A673 (cell line): ENCODE measurements at regions not wholly inside any gene's neighbourhood (a gene's known extent, or its start where the extent isn't known, plus 50 kb on each side); places are given as distances from the start of the nearest gene placed in this dataset.

Experiments used
- BruUV-seq: library from RNA; stranded (reverse); fragments of 400-500 nt; replicated peaks from 2 replicates; lab custom pipeline; 2021; lab: Mats Ljungman, UMichigan
- CTCF ChIA-PET: fragments of 300-600 bp; sonication (Branson Sonifier 250); formaldehyde crosslinking; loops from one replicate; lab custom pipeline; 2022; ENCODE audit warnings: antibody characterized with exemption; lab: Charles Lee
- POLR2A ChIA-PET: fragments of 300-600 bp; sonication (Branson Sonifier 250); formaldehyde crosslinking; loops from one replicate; lab custom pipeline; 2022; ENCODE audit warnings: antibody characterized with exemption; ENCODE audit not compliant: low non-redundant PET; lab: Charles Lee
- DNase-seq: peaks from one replicate; pipeline ENCODE4 v3.0.0-alpha.2; 2015; ENCODE audit warnings: low spot score
- H3K27ac ChIP-seq: fragments of 200-600 bp; sonication (generic); 2 replicates; pipeline ENCODE4 v1.5.1; 2016; ENCODE audit warnings: mixed run types, low read depth, mild to moderate bottlenecking, mixed read lengths, antibody characterized with exemption, low read length; ENCODE audit not compliant: poor library complexity, severe bottlenecking
- H3K27me3 ChIP-seq: fragments of 200-600 bp; sonication (generic); replicated peaks from 2 replicates; pipeline ENCODE4 v1.6.1; 2017; ENCODE audit warnings: mixed run types, low read depth, mild to moderate bottlenecking, mixed read lengths, antibody characterized with exemption, low read length; ENCODE audit not compliant: insufficient read depth, poor library complexity
- H3K36me3 ChIP-seq: fragments of 200-600 bp; sonication (generic); 2 replicates; pipeline ENCODE4 v1.6.1; 2016; ENCODE audit warnings: mixed run types, mild to moderate bottlenecking, mixed read lengths, antibody characterized with exemption, low read length; ENCODE audit not compliant: insufficient read depth, poor library complexity, severe bottlenecking
- H3K4me1 ChIP-seq: fragments of 200-600 bp; sonication (generic); 2 replicates; pipeline ENCODE4 v1.6.1; 2017; ENCODE audit warnings: mixed run types, mild to moderate bottlenecking, mixed read lengths, antibody characterized with exemption, low read length; ENCODE audit not compliant: insufficient read depth, poor library complexity, severe bottlenecking
- H3K4me3 ChIP-seq: fragments of 200-600 bp; sonication (generic); 2 replicates; pipeline ENCODE4 v1.5.1; 2016; ENCODE audit warnings: low read depth, mixed run types, mild to moderate bottlenecking, mixed read lengths, low read length; ENCODE audit not compliant: poor library complexity, severe bottlenecking
- H3K9me3 ChIP-seq: fragments of 200-600 bp; sonication (generic); 2 replicates; pipeline ENCODE4 v1.6.1; 2016; ENCODE audit warnings: mixed run types, low read depth, mild to moderate bottlenecking, mixed read lengths, antibody characterized with exemption, low read length; ENCODE audit not compliant: poor library complexity, severe bottlenecking
- CTCF ChIP-seq: fragments of 300-800, 200-600 bp; sonication (generic); conservative IDR thresholded peaks from 2 replicates; pipeline ENCODE4 v1.5.1; 2017; ENCODE audit warnings: low read depth, mild to moderate bottlenecking, antibody characterized with exemption, low read length, moderate library complexity, mixed read lengths
- EZH2 ChIP-seq: fragments of 200-600 bp; sonication (generic); IDR thresholded peaks from 2 replicates; pipeline ENCODE4 v1.6.1; 2017; ENCODE audit warnings: borderline replicate concordance, low read depth, mild to moderate bottlenecking, mixed read lengths, antibody characterized with exemption, low read length; ENCODE audit not compliant: poor library complexity, severe bottlenecking
- intact Hi-C: fragments of 100-400 bp; cut with micrococcal nuclease; formaldehyde crosslinking; loops from one replicate; pipeline ENCODE4 v1.10.0; 2022; ENCODE audit not compliant: unreplicated experiment

- no peak for DNase-seq
- no TSS peak for BruUV-seq
- intact Hi-C loops: no loop called here
These were observed 135.0 kb upstream of the TNFAIP3 start for GRCh38 chr6:137731960-137732616.

GRCh38 chr6:137733372-137733771 is 133.7 kb upstream of the TNFAIP3 start:
- Histone ChIP-seq H3K4me1 (no peaks in the 10 kb centered on the region), H3K9me3 (no peaks in the 10 kb centered on the region), H3K36me3 (no peaks in the 10 kb centered on the region), H3K4me3 (no peak overlapping the region), H3K27ac (no peak overlapping the region), H3K27me3 (no peaks in the 10 kb centered on the region)
- CTCF ChIA-PET: interaction anchor here (0.5 to 0.6 kb wide), 2 partner anchors 10 to 133 kb away, joined by 6 to 7 read pairs; no protein-coding TSS in a partner anchor
- intact Hi-C loops: no loop called here
- POLR2A ChIA-PET: no interaction called here
- no peak for TF ChIP-seq EZH2
- TF ChIP-seq CTCF: no peak
- DNase-seq: no peak
- no TSS peak for BruUV-seq

More at GRCh38 chr6:137731960-137732616, 135.0 kb upstream of the TNFAIP3 start:
- H3K9me3 ChIP-seq: no peaks in the 10 kb centered on the region
- no peaks in the 10 kb centered on the region for H3K4me1 ChIP-seq
- peaks cover 3% of the 10 kb centered on the region for H3K27me3 ChIP-seq
- TF ChIP-seq CTCF: no peak
- no peak for TF ChIP-seq EZH2
- no peak overlapping the region for H3K4me3 ChIP-seq
- H3K27ac ChIP-seq: no peak overlapping the region
- CTCF ChIA-PET: no interaction called here
- H3K36me3 ChIP-seq: no peaks in the 10 kb centered on the region
- POLR2A ChIA-PET: no interaction called here

- ChIA-PET POLR2A (no interaction called here), CTCF (interaction anchor here (0.6 kb wide), 1 partner anchor 9 kb away, joined by 6 read pairs; no protein-coding TSS in a partner anchor)
- H3K4me3 ChIP-seq: no peak overlapping the region
- intact Hi-C loops: no loop called here
- no peak overlapping the region for H3K27ac ChIP-seq
- DNase-seq: no peak
- no peak for TF ChIP-seq CTCF
- no peak for TF ChIP-seq EZH2
- no peaks in the 10 kb centered on the region for H3K27me3 ChIP-seq
- BruUV-seq: no TSS peak
- H3K36me3 ChIP-seq: no peaks in the 10 kb centered on the region
- no peaks in the 10 kb centered on the region for H3K9me3 ChIP-seq
- H3K4me1 ChIP-seq: no peaks in the 10 kb centered on the region
These were observed 132.8 kb upstream of the TNFAIP3 start for GRCh38 chr6:137734005-137734874.
